ENCODE measurements at regions not wholly inside any gene's neighbourhood (a gene's known extent, or its start where the extent isn't known, plus 50 kb on each side); places are given as distances from the start of the nearest gene placed in this dataset.

DNA sequence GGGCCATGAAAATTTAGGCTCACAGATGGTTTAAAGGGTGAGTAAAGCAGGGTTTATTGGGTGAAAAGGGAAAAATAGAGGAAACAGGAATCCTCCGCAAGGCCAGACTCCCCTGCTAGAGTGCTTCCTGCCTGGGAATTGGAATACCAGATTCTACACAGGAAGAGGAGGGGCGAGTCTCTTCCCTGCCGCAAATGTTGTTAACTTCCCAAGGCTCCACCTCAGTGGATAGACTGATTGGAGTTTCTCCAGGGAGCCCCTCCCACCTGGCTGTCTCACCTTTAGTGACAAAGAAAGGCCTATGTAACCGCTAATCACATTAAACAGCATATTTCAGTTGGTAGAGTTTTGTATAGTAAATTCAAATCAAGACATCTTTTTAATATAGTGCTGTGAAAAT lies 1450.1 kb downstream of the KCNT2 start:
- TF ChIP-seq, protein P1, sequence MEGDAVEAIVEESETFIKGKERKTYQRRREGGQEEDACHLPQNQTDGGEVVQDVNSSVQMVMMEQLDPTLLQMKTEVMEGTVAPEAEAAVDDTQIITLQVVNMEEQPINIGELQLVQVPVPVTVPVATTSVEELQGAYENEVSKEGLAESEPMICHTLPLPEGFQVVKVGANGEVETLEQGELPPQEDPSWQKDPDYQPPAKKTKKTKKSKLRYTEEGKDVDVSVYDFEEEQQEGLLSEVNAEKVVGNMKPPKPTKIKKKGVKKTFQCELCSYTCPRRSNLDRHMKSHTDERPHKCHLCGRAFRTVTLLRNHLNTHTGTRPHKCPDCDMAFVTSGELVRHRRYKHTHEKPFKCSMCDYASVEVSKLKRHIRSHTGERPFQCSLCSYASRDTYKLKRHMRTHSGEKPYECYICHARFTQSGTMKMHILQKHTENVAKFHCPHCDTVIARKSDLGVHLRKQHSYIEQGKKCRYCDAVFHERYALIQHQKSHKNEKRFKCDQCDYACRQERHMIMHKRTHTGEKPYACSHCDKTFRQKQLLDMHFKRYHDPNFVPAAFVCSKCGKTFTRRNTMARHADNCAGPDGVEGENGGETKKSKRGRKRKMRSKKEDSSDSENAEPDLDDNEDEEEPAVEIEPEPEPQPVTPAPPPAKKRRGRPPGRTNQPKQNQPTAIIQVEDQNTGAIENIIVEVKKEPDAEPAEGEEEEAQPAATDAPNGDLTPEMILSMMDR (IDR thresholded peaks at IDR 0.05) = no peak
- H3K36me3 Mint-ChIP-seq (ENCODE audit: low read depth) = no peaks in the 10 kb centered on the region
- intact Hi-C loops (cut with micrococcal nuclease) = no loop called here
- H3K9me3 Mint-ChIP-seq = no peaks in the 10 kb centered on the region
- ATAC-seq (no peak), DNase-seq (no peak)
- no peak overlapping the region for H3K27ac Mint-ChIP-seq
- no peaks in the 10 kb centered on the region for H3K27me3 Mint-ChIP-seq
- CTCF ChIA-PET = no interaction called here
- H3K4me1 Mint-ChIP-seq (ENCODE audit: low read depth) = no peaks in the 10 kb centered on the region
- no peak overlapping the region for H3K4me3 Mint-ChIP-seq
- POLR2A ChIA-PET = no interaction called here

GRCh38 chr1:195153107-195153506 lies 1455.1 kb downstream of the KCNT2 start:
- intact Hi-C loops (cut with micrococcal nuclease) = no loop called here
- Mint-ChIP-seq H3K27ac (no peak overlapping the region), H3K36me3 (ENCODE audit: low read depth) (no peaks in the 10 kb centered on the region), H3K4me1 (ENCODE audit: low read depth) (no peaks in the 10 kb centered on the region), H3K4me3 (no peak overlapping the region), H3K27me3 (no peaks in the 10 kb centered on the region), H3K9me3 (no peaks in the 10 kb centered on the region)
- no peak for DNase-seq
- ChIA-PET CTCF (no interaction called here), POLR2A (no interaction called here)
- ATAC-seq = no peak
- TF ChIP-seq, protein P1 (IDR thresholded peaks at IDR 0.05) = no peak

GRCh38 chr1:195150768-195151167 lies 1457.5 kb downstream of the KCNT2 start:
- H3K4me3 Mint-ChIP-seq = no peak overlapping the region
- H3K36me3 Mint-ChIP-seq (ENCODE audit: low read depth) = no peaks in the 10 kb centered on the region
- H3K9me3 Mint-ChIP-seq = no peaks in the 10 kb centered on the region
- DNase-seq (no peak), ATAC-seq (no peak)
- no peak overlapping the region for H3K27ac Mint-ChIP-seq
- POLR2A ChIA-PET = no interaction called here
- CTCF ChIA-PET = no interaction called here
- TF ChIP-seq, protein P1 (IDR thresholded peaks at IDR 0.05) = no peak
- H3K27me3 Mint-ChIP-seq = no peaks in the 10 kb centered on the region
- intact Hi-C loops (cut with micrococcal nuclease) = no loop called here
- no peaks in the 10 kb centered on the region for H3K4me1 Mint-ChIP-seq (ENCODE audit: low read depth)

- CTCF ChIA-PET = no interaction called here
- Mint-ChIP-seq H3K4me3 (no peak overlapping the region), H3K36me3 (ENCODE audit: low read depth) (no peaks in the 10 kb centered on the region), H3K27ac (no peak overlapping the region), H3K27me3 (no peaks in the 10 kb centered on the region), H3K9me3 (peaks cover 12% of the 10 kb centered on the region), H3K4me1 (ENCODE audit: low read depth) (no peaks in the 10 kb centered on the region)
- TF ChIP-seq, protein P1 (IDR thresholded peaks at IDR 0.05) = no peak
- intact Hi-C loops (cut with micrococcal nuclease) = no loop called here
- no peak for ATAC-seq
- DNase-seq = peak; percentile 4
- POLR2A ChIA-PET = no interaction called here
Observed at GRCh38 chr1:195141294-195141693, 1466.9 kb downstream of the KCNT2 start.

DNA sequence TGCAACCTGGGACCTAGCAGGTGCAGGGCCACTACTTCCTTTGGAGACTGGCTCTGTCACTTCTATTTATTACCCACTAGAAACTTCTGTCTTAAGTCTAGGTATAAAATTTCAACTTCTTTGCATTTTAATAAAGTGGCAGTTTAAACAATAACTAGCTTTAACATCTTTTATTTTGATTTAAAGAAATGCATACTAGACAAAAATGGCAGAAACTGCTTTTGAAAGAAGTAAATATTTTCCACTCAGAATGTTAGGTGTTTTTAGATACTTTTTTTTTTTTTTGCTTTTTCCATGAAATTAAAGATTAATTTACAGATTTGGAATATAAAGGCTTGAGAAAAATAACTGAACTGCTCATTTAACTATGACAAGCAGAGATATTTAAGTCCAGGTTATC lies 1477.6 kb downstream of the KCNT2 start:
- intact Hi-C loops (cut with micrococcal nuclease) = no loop called here
- H3K9me3 Mint-ChIP-seq = no peaks in the 10 kb centered on the region
- no peaks in the 10 kb centered on the region for H3K36me3 Mint-ChIP-seq (ENCODE audit: low read depth)
- TF ChIP-seq, protein P1 (IDR thresholded peaks at IDR 0.05) = no peak
- ATAC-seq (no peak), DNase-seq (no peak)
- no peak overlapping the region for H3K4me3 Mint-ChIP-seq
- no peak overlapping the region for H3K27ac Mint-ChIP-seq
- ChIA-PET POLR2A (no interaction called here), CTCF (no interaction called here)
- H3K27me3 Mint-ChIP-seq = no peaks in the 10 kb centered on the region
- H3K4me1 Mint-ChIP-seq (ENCODE audit: low read depth) = no peaks in the 10 kb centered on the region
